CD4-positive, alpha-beta T cell treated with Interleukin-2 at 100 ng/mL for 4 hours (primary cell): ENCODE measurements at regions not wholly inside any gene's neighbourhood (a gene's known extent, or its start where the extent isn't known, plus 50 kb on each side); places are given as distances from the start of the nearest gene placed in this dataset.

ENCODE experiments used
- DNase-seq: peaks from one replicate; pipeline ENCODE4 v3.0.0-alpha.2; 2020; ENCODE audit warnings: low spot score

DNA sequence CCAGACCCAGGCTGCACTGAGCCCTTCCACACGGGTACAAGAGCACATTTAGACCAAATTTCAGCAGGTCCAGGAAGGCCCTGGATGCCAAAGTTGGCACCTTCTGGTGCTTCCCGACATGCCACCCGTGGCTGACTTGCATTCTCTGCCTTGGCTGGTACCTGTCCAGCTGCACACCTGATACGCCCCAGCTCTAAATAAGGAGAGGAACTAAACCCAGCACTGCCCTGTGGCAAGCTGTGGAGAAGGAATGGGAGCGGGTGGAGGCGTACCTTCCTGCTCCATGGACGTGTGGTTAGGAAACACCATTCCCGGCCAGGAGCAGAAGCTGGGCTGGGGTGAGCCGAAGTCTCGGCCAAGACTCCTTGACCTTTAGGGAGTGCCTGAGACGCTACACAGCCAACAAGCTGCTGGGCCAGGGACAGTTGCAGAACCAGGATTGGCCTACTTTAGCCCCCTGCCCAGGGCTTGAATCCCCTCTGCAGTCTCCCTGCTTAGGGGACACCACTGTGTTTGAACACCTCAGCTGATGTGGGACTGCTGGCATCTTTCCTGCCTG lies 86.5 kb upstream of the TAF1B start:
- DNase-seq: no peak

DNA sequence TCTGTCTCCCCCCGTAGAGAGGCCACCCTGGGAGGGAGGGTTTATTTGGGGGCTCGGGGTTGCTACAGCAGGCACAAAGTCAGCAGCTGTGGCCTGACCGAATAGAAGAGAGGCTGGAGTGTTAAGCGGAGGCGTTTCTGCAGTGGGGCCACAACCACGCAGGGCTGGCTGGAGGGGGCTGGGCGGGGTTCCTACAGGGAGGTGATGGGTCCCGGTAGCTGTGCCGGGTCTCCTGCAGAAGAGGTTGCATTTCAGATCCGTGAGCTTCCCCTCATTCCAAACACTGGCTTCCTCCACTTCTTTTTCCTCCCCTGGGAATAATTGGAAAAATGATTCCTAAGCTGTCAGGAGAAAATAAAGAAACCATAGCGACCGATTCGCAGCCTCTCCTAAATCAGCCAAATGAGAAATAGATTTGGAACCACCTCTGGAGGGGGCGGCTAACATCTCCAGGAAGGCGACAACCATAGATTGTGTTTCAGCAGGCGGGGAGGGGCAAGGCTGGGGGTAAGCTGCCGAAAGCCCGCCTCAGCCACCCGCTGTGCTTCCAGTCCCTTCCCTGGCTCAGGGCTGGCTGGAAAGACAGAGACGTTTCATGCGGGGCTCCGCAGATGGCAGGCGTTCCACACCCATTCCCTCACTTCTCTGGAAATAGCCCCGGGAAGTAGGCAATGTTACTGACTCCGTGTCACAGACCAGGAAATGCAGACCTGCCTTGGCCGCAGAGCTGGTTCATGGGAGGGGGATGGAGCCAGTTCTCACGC lies 85.6 kb upstream of the TAF1B start:
- no peak for DNase-seq

DNA sequence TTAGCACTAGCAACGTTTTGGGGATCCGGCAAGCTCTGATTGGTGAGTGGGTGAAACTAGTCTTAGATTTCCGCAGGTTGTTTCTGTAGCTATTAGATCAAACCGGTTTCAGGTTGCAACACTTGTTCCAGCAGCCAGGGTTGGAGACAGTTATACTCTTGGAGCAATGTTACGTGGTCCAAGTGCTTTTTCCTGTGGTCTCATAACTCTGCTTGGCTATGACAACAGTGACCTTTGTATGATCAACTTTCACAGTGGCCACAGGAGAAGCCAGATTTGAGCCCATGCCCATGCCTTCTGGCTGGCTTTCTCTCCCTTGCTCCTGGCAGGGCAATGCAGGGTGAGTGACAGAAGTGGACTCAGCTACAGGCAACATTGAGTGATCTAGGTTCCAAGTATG lies 84.5 kb upstream of the TAF1B start:
- no peak for DNase-seq

DNA sequence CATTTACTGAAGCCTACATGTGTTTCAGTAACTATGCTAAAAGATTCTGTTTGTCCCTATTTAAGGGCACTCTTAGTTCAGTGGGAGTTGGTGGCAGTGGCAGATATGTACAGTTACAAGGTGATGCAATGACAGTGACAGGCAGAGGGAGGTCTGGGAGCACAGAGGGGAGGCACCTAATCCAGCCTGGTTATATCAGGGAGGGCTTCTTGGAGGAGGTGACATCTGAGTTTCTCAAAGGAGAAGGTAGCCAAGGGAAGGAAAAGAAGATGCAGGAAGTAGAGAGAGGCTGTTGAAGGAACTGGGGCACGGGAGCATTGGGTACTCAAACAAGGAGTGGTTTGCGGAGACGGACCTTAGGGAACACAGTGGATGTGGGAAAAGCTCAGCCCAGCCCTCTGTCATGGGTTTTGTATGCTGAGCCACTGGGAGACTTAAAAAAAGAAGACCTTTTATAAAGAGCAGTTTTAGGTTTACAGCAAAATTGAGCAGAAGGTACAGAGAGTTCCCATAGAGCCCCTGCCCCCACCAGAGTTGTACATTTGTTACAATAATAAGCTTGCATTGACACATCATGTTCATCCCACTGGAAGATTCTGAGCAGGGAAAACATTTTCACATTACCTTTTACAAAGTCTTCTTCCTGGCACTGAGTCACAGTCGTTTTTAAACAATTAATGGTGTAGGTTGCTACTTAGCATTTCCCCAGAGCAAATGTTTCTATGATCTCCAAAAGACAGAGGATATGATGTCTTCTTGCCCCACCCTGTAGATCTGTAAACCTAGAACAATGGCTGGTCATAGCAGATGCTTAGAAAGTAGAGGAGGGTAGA lies 83.0 kb upstream of the TAF1B start:
- no peak for DNase-seq

DNA sequence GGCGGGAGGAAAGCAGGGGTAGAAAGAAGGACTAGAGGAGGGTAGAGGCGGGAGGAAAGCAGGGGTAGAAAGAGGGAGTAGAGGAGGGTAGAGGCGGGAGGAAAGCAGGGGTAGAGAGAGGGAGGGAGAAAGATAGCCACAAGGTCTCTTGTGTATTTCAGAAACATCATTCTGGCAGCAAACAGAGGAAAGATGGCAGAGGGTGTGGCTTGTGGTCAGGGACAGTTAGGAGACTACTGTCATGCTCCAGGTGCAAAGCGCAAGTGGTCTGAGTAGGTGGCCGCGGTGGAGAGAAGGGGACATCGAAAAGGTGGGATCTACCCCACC lies 82.4 kb upstream of the TAF1B start:
- no peak for DNase-seq

DNA sequence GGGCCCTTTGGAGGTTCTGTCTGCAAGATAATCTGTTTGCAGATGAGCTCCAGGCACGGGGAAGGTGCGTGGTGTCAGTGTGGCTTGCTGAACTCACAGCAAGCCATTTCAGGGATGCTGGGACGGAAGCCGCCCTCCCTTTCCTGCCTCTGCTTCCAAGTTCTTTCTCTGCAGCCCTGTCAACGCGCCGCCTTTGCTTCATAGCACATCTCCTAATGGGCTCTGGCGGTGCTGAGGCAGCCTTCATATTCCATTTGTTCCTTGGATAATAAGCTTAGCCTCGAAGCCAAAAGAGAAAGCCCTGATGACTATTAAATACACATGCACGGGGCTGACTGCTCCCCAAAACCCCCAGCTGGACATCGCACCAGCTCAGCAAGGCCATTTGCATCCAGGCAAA lies 81.7 kb upstream of the TAF1B start:
- DNase-seq: no peak

DNA sequence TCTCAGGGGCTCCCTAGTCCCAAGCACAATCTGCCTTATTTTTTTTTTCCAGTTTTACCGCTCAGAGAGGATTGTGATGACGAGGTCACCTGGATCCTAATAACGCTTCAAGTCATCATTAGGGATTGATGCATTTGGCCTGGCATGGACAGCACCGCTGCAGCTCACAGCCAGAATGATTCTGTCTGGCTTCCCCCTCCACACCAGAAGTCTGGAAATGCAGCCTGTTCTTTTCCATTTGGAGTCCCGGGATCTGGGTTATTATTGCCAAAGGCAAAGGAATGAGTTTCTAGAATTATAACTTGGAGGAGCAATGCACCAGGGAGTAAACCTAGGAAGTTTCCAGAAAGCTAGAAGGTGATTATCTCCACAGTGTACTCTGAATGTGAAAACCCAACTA lies 81.1 kb upstream of the TAF1B start:
- no peak for DNase-seq

DNA sequence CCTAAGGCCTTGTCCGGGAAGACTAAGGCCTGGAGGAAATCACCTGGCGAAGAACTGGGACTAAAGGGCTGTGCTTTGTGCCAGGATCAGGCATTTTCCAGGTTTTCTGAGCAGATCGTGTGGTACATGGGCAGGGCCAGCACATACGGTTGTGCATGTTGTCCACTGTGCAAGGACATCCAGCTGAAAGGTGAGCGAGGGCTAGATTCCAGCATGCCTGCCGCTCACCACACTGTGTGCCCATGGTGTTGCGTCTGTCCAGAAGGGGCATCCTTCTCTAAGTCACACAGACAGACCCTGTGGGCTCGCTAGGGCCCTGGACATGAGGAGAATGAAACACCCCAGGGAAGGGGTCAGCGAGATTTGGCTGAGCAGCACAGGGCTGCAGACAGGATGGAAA lies 80.3 kb upstream of the TAF1B start:
- DNase-seq: no peak

DNA sequence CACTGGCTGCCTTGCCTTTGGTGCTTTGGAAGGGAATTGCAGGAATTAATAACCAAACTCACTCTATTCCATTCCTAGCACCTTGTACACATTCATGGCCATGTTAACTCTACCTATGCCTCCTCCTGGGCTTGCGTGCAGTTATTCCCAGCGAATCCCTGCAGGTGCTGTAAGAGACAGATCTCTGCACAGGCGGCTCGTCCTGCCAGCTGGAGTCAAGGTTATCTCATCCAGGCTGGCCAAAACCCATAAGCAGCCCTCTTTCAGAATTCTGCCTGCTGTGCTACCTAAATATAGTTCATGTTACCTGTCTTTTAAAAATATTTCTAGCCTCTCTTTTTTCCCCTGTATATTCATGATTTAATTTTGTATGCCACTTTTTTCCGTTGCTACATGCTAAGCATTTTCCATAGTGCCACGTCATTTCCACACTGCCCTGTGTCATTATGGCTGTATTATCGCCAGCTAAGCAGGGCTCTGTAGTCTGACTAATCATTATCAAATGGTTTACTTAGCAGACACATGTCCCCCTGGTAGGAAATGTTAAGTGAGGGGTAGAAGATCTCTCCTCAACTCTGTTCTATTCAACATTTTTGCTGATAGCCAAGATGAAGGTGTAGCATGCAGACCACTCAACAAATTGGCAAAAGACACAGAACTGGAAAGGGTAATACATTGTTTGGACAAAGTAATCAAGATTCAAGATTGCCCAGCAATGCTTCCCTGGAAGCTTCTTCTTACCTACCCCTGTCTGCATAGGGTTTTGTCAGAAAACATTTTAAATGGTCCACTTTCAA lies 79.7 kb upstream of the TAF1B start:
- DNase-seq: no peak

DNA sequence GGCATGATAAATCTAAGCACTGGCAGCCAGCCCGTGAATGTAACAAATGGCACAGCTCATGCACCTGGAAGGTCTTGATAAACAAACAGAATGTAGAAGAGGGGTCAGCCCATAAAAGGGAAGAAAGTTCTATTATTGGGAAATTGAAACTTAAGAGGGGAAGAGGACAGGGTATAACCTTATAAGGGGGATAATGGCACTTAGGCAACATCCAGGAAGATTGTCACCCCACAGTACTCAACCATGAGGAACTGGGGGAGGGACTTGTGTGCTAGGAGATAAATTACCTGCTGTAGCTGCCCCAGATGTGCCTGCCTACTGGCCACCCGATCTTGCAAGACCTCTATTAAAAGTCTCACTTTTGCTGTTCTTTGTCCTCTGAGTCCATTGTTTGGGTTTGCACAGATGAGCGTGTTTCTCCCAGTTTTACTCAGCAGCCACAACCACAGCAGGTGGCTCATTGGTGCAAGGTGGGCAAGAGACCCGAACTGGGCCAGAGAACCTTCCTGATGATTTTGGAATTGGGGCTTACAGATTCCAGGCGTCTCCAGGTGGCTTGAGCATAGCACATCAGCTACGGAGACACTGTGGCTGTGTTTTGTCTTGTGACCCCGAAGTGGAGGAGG lies 79.0 kb upstream of the TAF1B start:
- no peak for DNase-seq

DNA sequence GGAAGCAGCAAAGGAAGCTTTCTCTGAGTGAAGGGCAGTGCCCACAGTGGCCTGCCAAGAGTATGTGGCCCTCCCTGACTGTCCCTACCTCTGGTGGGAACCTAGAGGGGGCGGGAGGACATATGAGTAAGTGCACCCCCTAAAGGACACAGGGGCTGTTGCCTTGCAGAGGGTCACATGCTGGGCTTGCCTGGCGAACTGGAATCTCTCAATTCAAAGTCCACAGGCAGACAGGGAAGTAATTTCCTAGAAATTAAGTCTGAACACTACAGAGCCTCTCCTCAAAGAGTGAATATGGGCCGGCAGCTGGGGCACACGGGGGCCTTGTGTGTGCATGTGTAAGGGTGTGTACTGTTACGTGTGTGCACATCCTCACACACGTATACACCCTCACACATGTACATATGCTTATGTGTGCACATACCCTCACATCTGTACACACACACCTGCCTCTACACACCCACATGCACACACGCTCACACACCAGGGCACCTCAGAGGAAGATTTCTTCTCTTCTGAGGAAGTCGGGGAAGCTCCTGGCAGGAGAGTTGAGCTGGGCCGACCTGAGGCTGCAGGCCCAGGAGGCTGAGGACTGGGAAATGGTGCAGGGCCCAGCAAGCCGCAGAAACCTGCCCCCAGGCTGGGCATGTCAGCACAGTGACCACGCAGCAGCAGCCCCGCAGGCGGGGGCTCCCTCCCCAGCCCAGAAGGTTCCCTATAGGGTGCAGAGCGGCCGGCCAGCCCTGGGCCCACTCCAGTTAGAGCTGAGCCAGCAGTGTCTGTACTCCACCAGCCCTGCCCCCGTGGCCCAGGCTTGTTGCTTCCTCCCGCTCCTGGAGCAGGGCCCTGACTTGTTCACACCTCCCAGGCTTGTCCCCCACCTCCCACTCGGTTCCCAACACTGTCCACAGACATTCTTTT lies 77.4 kb upstream of the TAF1B start:
- no peak for DNase-seq

DNA sequence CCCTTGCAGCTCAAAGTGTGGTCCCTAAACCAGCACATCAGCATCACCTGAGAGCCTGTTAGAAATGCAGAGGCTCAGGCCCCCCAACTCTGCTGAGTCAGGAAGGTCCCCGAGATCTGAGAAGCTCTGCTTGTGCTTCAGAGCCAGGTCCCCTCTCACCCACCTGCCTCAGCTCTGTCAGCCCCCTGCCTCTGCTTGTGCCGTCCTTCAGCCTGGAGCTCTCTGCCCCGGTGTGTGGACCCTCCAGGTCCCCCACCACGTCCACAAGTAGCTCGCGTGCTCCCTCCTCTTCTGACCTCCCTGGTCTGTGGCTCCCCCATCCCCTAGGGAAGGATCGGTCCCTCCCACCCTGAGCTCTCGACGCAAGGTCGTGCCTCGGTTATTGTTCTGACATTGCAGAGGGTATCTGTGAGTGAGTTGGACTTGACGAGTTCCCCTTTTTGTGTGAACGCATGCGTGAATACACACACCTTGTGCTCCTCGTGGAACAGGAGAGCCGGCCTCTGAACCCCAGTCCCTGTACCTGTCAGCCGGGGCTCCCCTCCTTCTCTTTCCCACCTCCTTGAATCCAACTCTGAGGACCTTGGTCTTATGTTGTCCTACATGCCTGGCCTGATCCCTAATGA lies 75.5 kb upstream of the TAF1B start:
- no peak for DNase-seq

DNA sequence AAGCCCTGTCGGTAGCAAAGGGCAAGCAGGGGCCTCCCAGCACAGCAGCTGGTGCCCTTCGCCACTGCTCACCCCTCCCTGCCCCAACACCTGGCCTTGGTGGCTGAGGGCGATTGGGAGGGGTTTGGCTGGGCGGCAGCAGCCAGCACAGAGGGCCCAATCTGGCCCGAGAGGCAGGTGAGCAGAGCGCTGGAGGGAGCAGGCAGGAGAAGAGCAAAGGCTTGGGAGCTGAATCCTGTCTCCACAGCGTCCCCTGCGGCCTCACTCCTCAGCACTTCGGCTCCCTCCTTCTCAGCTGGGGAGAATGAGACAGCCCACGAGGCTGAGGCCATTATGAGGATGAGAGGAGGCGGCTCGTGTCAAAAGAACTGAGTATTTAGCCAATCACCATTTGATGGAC lies 74.9 kb upstream of the TAF1B start:
- DNase-seq: no peak

DNA sequence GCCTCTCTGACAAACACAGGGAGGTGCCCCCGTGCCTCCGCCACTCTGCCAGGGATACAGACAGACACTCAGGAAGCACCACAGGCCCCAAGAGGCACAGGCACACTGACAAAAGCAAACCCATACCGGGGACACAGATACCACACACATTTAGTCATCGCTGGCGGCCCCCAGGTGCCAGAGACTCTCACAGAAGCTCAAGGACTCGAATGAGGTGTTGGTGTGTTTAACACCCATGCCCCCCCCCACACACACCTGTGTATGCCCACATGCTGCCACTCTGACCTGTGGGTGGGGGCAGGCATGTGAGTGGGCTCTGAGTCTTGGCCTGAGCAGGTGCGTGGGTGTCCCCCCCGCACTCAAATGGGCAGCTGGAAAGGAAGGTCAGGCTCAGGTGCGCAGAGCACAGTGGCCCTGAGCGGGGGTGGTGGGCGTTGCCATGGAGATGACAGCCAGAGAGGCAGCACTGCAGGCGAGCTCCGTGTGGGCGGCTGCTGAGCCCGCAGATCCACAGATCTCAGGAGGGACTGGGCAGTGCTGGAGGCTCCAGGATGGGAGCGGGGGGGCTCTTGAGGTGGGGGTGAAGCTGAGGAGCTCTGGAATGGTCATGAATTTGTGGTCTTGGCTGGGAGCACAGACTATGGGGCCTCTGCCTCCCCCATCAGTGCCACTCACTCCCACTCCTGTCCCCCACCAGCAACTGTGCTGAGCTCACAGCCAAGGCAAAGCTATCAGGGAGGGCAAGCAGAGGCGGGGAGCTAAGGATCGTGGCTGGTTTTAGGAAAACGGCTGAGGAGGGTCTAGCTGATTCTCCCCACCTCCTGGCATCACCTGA lies 73.9 kb upstream of the TAF1B start:
- peak; percentile 52 for DNase-seq

DNA sequence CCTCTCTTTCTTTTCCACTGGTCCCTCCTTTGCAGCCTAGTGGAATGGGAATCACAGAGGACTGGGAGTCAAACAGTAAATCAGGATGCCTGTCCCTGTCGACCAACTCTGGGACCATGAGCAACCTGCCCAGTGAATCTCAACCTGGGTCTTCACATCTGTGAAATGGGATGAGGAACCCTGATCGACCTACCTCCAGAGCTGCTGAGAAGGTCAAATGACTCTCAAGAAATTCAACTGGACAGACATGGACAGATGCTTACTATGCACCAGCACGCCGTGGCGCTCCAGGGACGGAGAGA lies 73.3 kb upstream of the TAF1B start:
- no peak for DNase-seq

DNA sequence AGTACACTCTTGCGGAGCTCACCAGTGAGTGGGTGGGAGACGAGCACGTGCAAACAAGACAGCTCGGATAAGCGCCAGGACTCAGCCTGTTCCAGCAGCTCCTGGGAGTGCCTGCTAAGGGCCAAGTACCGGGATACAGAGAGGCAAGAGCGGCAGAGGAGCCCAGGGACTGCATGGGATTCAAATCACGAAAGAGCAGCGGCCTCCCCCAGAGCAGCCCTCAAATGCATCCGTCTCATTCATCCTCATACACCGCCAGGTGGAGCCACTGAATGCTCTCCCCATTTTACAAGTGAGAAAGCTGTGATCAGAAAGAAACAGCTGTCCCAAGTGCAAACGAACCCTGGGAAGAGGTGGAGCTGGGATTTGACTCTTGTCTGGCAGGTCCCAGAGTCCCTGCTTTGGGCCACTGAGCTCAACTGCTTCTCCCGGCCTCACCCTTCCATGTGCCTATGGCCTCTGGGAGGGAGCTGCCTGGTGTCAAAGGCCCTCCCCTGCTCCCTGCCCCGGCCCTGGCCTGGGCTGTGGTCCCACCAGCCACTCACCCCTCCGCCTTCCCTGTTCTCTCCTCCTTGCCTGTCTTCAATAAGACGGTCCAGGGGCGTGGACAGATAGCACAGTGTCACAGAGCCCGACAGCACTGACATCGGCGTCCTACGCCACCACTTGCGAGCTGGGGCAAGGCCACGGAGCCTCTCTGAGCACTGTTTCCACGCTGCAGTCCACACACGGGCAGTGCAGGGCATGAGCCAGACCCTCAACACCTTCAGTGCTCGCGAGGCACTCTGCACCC lies 72.8 kb upstream of the TAF1B start:
- DNase-seq: peak; percentile 76

DNA sequence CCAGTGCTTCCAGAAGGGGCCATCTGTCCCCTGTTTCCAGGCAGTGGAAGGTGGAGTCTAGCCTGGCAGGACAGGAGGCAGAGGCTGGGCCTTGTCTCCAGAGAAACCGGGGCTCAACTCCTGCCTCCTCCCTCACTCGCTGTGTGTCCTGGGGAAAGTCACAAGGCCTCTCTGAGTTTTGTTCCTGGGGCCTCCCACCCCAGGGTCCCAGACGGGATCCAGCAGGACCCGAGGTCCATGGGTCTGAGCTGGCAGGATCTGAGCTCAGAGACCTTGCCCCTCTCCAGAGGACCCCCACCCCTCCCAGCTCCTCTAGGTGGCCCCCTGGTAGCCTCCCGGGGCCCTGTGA lies 72.2 kb upstream of the TAF1B start:
- no peak for DNase-seq

DNA sequence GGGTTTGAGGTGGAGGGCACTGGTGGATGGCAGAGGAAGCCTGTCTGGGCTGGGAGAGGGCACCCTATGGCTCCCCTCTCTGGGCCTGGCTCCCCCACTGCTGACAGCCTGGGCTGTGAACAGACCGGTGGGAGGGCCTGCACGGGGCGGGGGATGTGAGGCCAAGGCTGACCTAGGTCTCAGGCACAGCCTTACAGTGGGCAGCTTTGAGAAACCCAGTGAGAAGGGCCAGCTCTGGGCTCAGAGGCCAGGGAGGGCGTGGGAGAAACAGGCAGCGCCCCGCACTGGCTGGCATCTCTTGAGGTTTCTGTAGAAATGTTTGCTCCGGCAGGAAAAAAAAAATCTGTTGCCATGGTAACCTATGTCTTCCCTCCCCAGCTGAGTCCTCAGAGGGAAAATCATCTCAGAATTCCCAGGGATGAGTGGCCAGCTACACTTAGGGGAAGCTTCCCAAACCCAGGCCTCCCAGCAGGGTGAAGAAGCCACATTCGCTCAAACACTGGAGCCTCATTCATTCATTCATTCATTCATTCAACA lies 71.7 kb upstream of the TAF1B start:
- DNase-seq: no peak
